NB4 (cell line): ENCODE measurements at regions not wholly inside any gene's neighbourhood (a gene's known extent, or its start where the extent isn't known, plus 50 kb on each side); places are given as distances from the start of the nearest gene placed in this dataset.

Experiments used
- DNase-seq: peaks from one replicate; pipeline ENCODE4 v3.0.0; 2010; ENCODE audit warnings: low read depth
- H3K4me3 ChIP-seq: one replicate; pipeline ENCODE4 v1.5.1; 2011; ENCODE audit warnings: mild to moderate bottlenecking, low read depth, low read length, moderate library complexity
- MAX ChIP-seq: IDR thresholded peaks from 2 replicates; pipeline ENCODE4 v1.6.1; 2011; ENCODE audit warnings: low read depth, low read length
- MYC ChIP-seq: IDR thresholded peaks from 2 replicates; pipeline ENCODE4 v1.6.1; 2011; ENCODE audit warnings: low read depth, low read length
- POLR2A ChIP-seq: IDR thresholded peaks from 2 replicates; pipeline ENCODE4 v1.6.1; 2011; ENCODE audit warnings: mild to moderate bottlenecking; ENCODE audit not compliant: insufficient read length; ENCODE audit errors: extremely low read depth
- TF ChIP-seq, protein P1 (sequence below): IDR thresholded peaks from one replicate; pipeline ENCODE4 v1.5.1; 2012; ENCODE audit warnings: low read depth, low read length

- H3K4me3 ChIP-seq: no peak overlapping the region
- no peak for DNase-seq
Measured at GRCh38 chr4:165700855-165701254, 172.2 kb upstream of the TLL1 start.

DNA sequence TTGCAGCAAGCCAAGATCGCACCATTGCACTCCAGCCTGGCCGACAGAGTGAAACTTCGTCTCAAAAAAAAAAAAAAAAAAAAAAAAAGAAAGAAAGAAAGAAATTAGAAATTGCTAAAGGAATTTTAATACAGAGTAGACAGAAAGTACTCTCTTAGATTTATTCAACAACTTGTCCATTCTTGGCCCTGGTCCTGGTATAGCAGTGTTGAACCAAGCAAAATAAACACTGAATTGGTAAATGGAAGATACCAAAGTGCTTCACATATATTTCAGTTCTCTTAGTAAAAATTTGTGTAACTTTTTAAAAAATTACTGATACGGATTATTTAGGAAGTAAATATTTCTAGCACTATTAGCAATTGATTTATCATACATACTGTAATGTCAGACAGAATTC lies 165.9 kb upstream of the TLL1 start:
- H3K4me3 ChIP-seq: no peak overlapping the region
- no peak for DNase-seq
- TF ChIP-seq POLR2A: no peak
- TF ChIP-seq, protein P1, sequence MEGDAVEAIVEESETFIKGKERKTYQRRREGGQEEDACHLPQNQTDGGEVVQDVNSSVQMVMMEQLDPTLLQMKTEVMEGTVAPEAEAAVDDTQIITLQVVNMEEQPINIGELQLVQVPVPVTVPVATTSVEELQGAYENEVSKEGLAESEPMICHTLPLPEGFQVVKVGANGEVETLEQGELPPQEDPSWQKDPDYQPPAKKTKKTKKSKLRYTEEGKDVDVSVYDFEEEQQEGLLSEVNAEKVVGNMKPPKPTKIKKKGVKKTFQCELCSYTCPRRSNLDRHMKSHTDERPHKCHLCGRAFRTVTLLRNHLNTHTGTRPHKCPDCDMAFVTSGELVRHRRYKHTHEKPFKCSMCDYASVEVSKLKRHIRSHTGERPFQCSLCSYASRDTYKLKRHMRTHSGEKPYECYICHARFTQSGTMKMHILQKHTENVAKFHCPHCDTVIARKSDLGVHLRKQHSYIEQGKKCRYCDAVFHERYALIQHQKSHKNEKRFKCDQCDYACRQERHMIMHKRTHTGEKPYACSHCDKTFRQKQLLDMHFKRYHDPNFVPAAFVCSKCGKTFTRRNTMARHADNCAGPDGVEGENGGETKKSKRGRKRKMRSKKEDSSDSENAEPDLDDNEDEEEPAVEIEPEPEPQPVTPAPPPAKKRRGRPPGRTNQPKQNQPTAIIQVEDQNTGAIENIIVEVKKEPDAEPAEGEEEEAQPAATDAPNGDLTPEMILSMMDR: no peak
- TF ChIP-seq MYC: no peak
- TF ChIP-seq MAX: no peak

More at GRCh38 chr4:165700855-165701254, 172.2 kb upstream of the TLL1 start:
- no peak for TF ChIP-seq MYC
- TF ChIP-seq MAX: no peak
- TF ChIP-seq, protein P1: no peak
- no peak for TF ChIP-seq POLR2A

DNA sequence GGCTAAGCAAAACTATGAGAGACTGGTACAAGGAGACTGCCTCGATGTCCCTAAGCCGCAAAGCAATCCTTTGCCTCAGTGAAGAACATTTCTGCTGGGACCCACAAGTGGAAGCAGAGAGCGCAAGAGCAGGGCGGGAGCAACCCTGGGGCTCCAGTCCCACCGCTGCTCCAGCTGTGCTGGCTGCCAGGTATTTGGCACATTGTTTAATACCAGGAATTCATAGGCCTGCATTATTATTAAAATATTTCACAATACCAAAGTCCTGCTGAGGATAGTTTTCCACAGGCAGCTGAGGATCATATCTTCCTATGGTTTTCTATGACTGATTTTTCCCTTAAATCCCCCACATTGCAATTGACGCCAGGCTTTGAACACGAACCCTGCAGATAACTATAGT lies 163.5 kb upstream of the TLL1 start:
- DNase-seq: no peak
- TF ChIP-seq, protein P1: no peak
- TF ChIP-seq MYC (no peak), POLR2A (no peak), MAX (no peak)
- H3K4me3 ChIP-seq: no peak overlapping the region

DNA sequence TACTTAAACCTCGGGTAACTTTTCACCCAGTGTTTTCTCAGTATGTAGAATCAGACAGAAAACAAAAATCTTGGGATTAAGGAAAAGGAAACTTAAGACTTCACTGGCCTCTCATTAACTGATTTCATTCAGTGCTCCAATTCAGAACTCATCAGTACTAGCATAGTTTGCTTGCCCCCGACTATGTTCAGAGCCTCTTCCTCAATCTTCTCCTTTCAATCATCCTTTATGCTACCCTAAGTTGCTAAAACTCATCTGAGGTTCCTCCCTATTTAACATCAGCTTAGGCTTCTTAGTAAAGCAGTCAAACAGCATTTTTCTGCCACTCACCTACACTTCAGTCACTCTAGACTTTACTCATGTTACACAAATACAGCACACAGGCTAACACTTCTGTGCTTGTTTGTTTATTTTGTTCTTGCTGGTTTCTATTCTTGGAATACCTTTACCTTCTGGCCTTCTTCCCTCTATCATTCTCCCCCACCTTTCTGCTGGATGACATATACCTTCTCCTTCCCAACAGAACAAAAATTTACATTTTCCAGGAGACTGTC lies 163.0 kb upstream of the TLL1 start:
- TF ChIP-seq MAX: no peak
- TF ChIP-seq POLR2A: no peak
- no peak for TF ChIP-seq MYC
- TF ChIP-seq, protein P1: no peak
- DNase-seq: no peak
- no peak overlapping the region for H3K4me3 ChIP-seq

- no peak overlapping the region for H3K4me3 ChIP-seq
- DNase-seq: no peak
- TF ChIP-seq, protein P1: no peak
- TF ChIP-seq MAX: no peak
- no peak for TF ChIP-seq MYC
- no peak for TF ChIP-seq POLR2A
Measured at GRCh38 chr4:165711436-165711835, 161.6 kb upstream of the TLL1 start.

DNA sequence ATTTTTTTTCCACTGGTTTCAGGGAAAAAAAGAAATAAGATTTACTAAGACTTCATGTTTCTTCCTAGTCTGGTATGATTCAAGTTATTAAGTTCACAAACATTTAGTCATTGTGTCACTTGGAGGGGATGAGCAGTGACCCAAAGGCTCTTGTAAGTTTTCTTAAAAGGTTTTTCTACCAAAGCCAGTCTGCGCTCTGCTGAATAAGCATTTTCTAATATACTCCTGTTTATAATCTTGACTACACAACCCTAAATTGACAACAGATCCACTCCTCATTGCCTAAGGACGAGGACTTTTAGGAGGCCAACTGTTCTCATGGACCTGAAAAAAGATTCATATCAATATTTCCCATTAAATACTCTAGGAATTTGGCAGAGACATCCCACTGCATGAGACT lies 161.1 kb upstream of the TLL1 start:
- no peak for DNase-seq
- TF ChIP-seq, protein P1: no peak
- TF ChIP-seq POLR2A (no peak), MAX (no peak), MYC (no peak)
- no peak overlapping the region for H3K4me3 ChIP-seq
